ENCODE measurements at regions not wholly inside any gene's neighbourhood (a gene's known extent, or its start where the extent isn't known, plus 50 kb on each side); places are given as distances from the start of the nearest gene placed in this dataset.

DNA sequence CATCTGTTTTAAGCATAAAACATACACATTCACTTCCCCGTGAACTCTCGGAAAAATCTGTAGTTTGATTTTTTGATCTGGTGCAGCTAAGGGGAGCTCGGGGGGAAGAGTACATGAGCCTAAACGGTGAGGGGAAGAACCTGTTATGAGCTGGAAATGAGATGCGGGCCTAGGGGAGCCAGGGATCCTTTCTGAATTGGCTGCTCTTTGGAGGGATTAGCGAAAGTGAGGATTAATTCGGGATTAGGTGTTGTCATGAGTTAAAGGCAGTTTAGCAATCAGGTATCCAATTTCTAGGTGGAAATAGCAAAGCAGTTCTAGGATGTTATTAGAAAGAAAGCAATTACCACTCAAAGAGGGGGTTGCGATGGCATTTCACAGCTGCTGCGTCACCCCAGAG is 51.1 kb upstream of the ADARB2 start:
- Histone ChIP-seq H3K4me3 (ENCODE audit: insufficient read depth, low read depth, low read length) (no peak overlapping the region), H2BK15ac (ENCODE audit: low read depth, low read length) (no peak overlapping the region), H3K14ac (replicated peaks; ENCODE audit: low read depth, low read length) (no peak overlapping the region), H3K9me1 (ENCODE audit: insufficient read depth, low read length) (no peaks in the 10 kb centered on the region), H3K9me3 (ENCODE audit: control insufficient read depth, insufficient read depth, low read length) (peaks cover 28% of the 10 kb centered on the region), H3K27me3 (ENCODE audit: control insufficient read depth, insufficient read depth, low read length) (no peaks in the 10 kb centered on the region), H2AK5ac (ENCODE audit: low read depth, low read length) (no peak overlapping the region), H2BK5ac (ENCODE audit: low read depth, low read length, poor library complexity, severe bottlenecking) (no peak overlapping the region), H2AK9ac (replicated peaks; ENCODE audit: low read depth, low read length, poor library complexity) (no peak overlapping the region), H4K20me1 (ENCODE audit: insufficient read depth, low read length) (no peaks in the 10 kb centered on the region), H3K9ac (ENCODE audit: low read depth, low read length) (no peak overlapping the region), H3K36me3 (ENCODE audit: control insufficient read depth, insufficient read depth, low read length) (no peaks in the 10 kb centered on the region), H3K4me2 (ENCODE audit: low read depth, low read length) (no peak overlapping the region), H2AFZ (replicated peaks; ENCODE audit: low read length, poor library complexity) (no peak overlapping the region), H3K4ac (ENCODE audit: low read depth, low read length) (no peak overlapping the region), H3K4me1 (ENCODE audit: control insufficient read depth, insufficient read depth, low read length) (no peaks in the 10 kb centered on the region), H3K27ac (ENCODE audit: insufficient read depth, low read length) (no peak overlapping the region), H3K23ac (ENCODE audit: low read depth, low read length) (no peak overlapping the region), H4K5ac (ENCODE audit: low read depth, low read length) (no peak overlapping the region), H4K91ac (ENCODE audit: insufficient read depth, low read depth, low read length) (no peak overlapping the region), H3K79me1 (ENCODE audit: low read depth in 1 of 2, low read length in 2 of 2) (no peaks in the 10 kb centered on the region), H2BK120ac (ENCODE audit: low read depth, low read length) (no peak overlapping the region), H4K8ac (ENCODE audit: low read depth in 2 of 2, low read length in 2 of 2) (no peak overlapping the region), H3K56ac (ENCODE audit: extremely low read depth, insufficient read depth, low read length) (no peak overlapping the region), H3K18ac (ENCODE audit: low read depth, low read length) (no peak overlapping the region), H2BK20ac (ENCODE audit: low read depth, low read length) (no peak overlapping the region)
- dilution Hi-C loops (cut with HindIII; ENCODE audit: low sequenced_read_pairs, unreplicated experiment) (no loop called here), in situ Hi-C loops (cut with MboI; ENCODE audit: low sequenced_read_pairs) (no loop called here), intact Hi-C loops (cut with micrococcal nuclease) (no loop called here)
- ChIA-PET CTCF (interaction anchor here (0.6 kb wide), 1 partner anchor 494 kb away, joined by 4 read pairs; no protein-coding TSS in a partner anchor), POLR2A (ENCODE audit: unreplicated experiment) (no interaction called here)
- BruUV-seq (replicated peaks): no TSS peak
- TF ChIP-seq MAFK (IDR thresholded peaks at IDR 0.05; ENCODE audit: low read depth, low read length): no peak
- TF ChIP-seq RAD21 (IDR thresholded peaks at IDR 0.05; ENCODE audit: low read length): no peak
- TF ChIP-seq, protein P1, sequence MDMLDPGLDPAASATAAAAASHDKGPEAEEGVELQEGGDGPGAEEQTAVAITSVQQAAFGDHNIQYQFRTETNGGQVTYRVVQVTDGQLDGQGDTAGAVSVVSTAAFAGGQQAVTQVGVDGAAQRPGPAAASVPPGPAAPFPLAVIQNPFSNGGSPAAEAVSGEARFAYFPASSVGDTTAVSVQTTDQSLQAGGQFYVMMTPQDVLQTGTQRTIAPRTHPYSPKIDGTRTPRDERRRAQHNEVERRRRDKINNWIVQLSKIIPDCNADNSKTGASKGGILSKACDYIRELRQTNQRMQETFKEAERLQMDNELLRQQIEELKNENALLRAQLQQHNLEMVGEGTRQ (IDR thresholded peaks at IDR 0.05; ENCODE audit: low read depth, low read length): no peak
- TF ChIP-seq CEBPB (IDR thresholded peaks at IDR 0.05; ENCODE audit: low read depth, low read length): no peak
- TF ChIP-seq RCOR1 (IDR thresholded peaks at IDR 0.05; ENCODE audit: insufficient replicate concordance, low read length): no peak
- TF ChIP-seq BHLHE40 (IDR thresholded peaks at IDR 0.05; ENCODE audit: low read depth, low read length): no peak
- no peak for TF ChIP-seq FOS (IDR thresholded peaks at IDR 0.05; ENCODE audit: low read depth, low read length)
- TF ChIP-seq MXI1 (IDR thresholded peaks at IDR 0.05; ENCODE audit: borderline replicate concordance, low read depth, low read length): no peak
- TF ChIP-seq, protein P2, sequence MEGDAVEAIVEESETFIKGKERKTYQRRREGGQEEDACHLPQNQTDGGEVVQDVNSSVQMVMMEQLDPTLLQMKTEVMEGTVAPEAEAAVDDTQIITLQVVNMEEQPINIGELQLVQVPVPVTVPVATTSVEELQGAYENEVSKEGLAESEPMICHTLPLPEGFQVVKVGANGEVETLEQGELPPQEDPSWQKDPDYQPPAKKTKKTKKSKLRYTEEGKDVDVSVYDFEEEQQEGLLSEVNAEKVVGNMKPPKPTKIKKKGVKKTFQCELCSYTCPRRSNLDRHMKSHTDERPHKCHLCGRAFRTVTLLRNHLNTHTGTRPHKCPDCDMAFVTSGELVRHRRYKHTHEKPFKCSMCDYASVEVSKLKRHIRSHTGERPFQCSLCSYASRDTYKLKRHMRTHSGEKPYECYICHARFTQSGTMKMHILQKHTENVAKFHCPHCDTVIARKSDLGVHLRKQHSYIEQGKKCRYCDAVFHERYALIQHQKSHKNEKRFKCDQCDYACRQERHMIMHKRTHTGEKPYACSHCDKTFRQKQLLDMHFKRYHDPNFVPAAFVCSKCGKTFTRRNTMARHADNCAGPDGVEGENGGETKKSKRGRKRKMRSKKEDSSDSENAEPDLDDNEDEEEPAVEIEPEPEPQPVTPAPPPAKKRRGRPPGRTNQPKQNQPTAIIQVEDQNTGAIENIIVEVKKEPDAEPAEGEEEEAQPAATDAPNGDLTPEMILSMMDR (conservative IDR thresholded peaks at IDR 0.05; ENCODE audit: low read depth, low read length): no peak
- TF ChIP-seq RFX5 (IDR thresholded peaks at IDR 0.05; ENCODE audit: low read depth, low read length): no peak
- no peak for TF ChIP-seq CHD1 (IDR thresholded peaks at IDR 0.05; ENCODE audit: low read depth, low read length)
- no peak for TF ChIP-seq MAZ (IDR thresholded peaks at IDR 0.05; ENCODE audit: borderline replicate concordance, low read depth, low read length)
- no peak for TF ChIP-seq SMC3 (IDR thresholded peaks at IDR 0.05; ENCODE audit: low read depth, low read length)
- no peak for TF ChIP-seq POLR2A (IDR thresholded peaks at IDR 0.05; ENCODE audit: low read depth, low read length)
- TF ChIP-seq NFE2L2 (IDR thresholded peaks at IDR 0.05; ENCODE audit: low read depth, low read length): no peak
- TF ChIP-seq, protein P3, sequence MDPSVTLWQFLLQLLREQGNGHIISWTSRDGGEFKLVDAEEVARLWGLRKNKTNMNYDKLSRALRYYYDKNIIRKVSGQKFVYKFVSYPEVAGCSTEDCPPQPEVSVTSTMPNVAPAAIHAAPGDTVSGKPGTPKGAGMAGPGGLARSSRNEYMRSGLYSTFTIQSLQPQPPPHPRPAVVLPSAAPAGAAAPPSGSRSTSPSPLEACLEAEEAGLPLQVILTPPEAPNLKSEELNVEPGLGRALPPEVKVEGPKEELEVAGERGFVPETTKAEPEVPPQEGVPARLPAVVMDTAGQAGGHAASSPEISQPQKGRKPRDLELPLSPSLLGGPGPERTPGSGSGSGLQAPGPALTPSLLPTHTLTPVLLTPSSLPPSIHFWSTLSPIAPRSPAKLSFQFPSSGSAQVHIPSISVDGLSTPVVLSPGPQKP (IDR thresholded peaks at IDR 0.05; ENCODE audit: borderline replicate concordance, low read depth, low read length): no peak
- ATAC-seq (ENCODE audit: low read depth) (no peak), DNase-seq (no peak)
- WGBS, 2 experiments (ENCODE audit: extremely low coverage in 2 of 2, insufficient read length in 1 of 2): no CpG with 5 or more reads among the region's 9 CpGs
